ENCODE measurements at regions not wholly inside any gene's neighbourhood (a gene's known extent, or its start where the extent isn't known, plus 50 kb on each side); places are given as distances from the start of the nearest gene placed in this dataset.

DNA sequence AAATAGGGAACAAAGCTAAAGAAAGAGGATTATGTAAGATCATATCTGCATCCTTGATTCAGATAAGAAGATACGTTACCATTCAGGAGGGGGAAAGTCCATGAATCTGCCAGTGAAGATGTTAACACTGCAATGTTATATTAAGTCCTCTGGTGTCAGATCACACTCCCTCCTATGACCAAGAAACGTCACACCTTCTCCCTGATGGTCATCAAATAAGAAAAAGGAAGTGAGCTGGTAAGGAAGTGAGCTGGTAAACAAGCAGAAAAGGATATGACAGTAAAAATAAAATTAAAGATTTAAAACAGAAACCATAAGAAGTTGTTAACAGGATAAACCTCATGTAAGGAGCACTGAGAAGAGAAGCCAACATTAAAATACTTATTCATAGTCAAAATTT is 340.2 kb downstream of the SEC23A start:
- no peak overlapping the region for H3K4me3 ChIP-seq (ENCODE audit: low read length)
- ATAC-seq (no peak), DNase-seq (no peak)
- POLR2A ChIA-PET, result no interaction called here
- intact Hi-C loops (cut with micrococcal nuclease), result no loop called here
- H3K27me3 Mint-ChIP-seq, result peaks cover 0 to 7% (median 0%) of the 10 kb centered on the region in 5 donors
- H3K36me3 Mint-ChIP-seq, result peaks cover 0 to 3% (median 0%) of the 10 kb centered on the region in 5 donors
- no peak overlapping the region for H3K27ac Mint-ChIP-seq
- peaks cover 0 to 13% (median 2%) of the 10 kb centered on the region in 11 donors for H3K9me3 Mint-ChIP-seq
- H3K4me1 ChIP-seq (ENCODE audit: control insufficient read depth in 2 of 2, insufficient read depth in 2 of 2, low read length in 2 of 2), result no peaks in the 10 kb centered on the region
- H3K4me3 Mint-ChIP-seq, result no peak overlapping the region
- H3K9me3 ChIP-seq (ENCODE audit: control insufficient read depth in 2 of 3, low read length in 3 of 3), result no peaks in the 10 kb centered on the region
- H3K27ac ChIP-seq (ENCODE audit: low read depth, low read length), result no peak overlapping the region
- H3K4me1 Mint-ChIP-seq, result peaks cover 0 to 2% (median 0%) of the 10 kb centered on the region in 7 donors
- CTCF ChIA-PET, result no interaction called here
- H3K27me3 ChIP-seq (ENCODE audit: control insufficient read depth in 2 of 2, insufficient read depth in 2 of 2, low read length in 2 of 2), result no peaks in the 10 kb centered on the region
- no peaks in the 10 kb centered on the region for H3K36me3 ChIP-seq (ENCODE audit: control insufficient read depth in 2 of 3, insufficient read depth in 3 of 3, low read length in 3 of 3)

GRCh38 chr14:38762426-38762825 is 340.6 kb downstream of the SEC23A start:
- Histone ChIP-seq H3K9me3 (ENCODE audit: control insufficient read depth in 2 of 3, low read length in 3 of 3) (no peaks in the 10 kb centered on the region), H3K27me3 (ENCODE audit: control insufficient read depth in 2 of 2, insufficient read depth in 2 of 2, low read length in 2 of 2) (no peaks in the 10 kb centered on the region), H3K27ac (ENCODE audit: low read depth, low read length) (no peak overlapping the region), H3K4me3 (ENCODE audit: low read length) (no peak overlapping the region), H3K4me1 (ENCODE audit: control insufficient read depth in 2 of 2, insufficient read depth in 2 of 2, low read length in 2 of 2) (no peaks in the 10 kb centered on the region), H3K36me3 (ENCODE audit: control insufficient read depth in 2 of 3, insufficient read depth in 3 of 3, low read length in 3 of 3) (no peaks in the 10 kb centered on the region)
- ChIA-PET POLR2A (no interaction called here), CTCF (no interaction called here)
- ATAC-seq (no peak), DNase-seq (no peak)
- H3K4me3 Mint-ChIP-seq, result no peak overlapping the region
- peaks cover 0 to 3% (median 0%) of the 10 kb centered on the region in 5 donors for H3K36me3 Mint-ChIP-seq
- intact Hi-C loops (cut with micrococcal nuclease), result no loop called here
- no peak overlapping the region for H3K27ac Mint-ChIP-seq
- H3K27me3 Mint-ChIP-seq, result peaks cover 0 to 7% (median 0%) of the 10 kb centered on the region in 5 donors
- peaks cover 0 to 9% (median 2%) of the 10 kb centered on the region in 11 donors for H3K9me3 Mint-ChIP-seq
- H3K4me1 Mint-ChIP-seq, result peaks cover 0 to 2% (median 0%) of the 10 kb centered on the region in 7 donors

- DNase-seq (no peak), ATAC-seq (no peak)
- POLR2A ChIA-PET, result no interaction called here
- CTCF ChIA-PET, result no interaction called here
- Mint-ChIP-seq H3K36me3 (peaks cover 0 to 3% (median 0%) of the 10 kb centered on the region in 5 donors), H3K4me3 (no peak overlapping the region), H3K27me3 (peaks cover 0 to 7% (median 0%) of the 10 kb centered on the region in 5 donors), H3K27ac (no peak overlapping the region), H3K4me1 (peaks cover 0 to 2% (median 0%) of the 10 kb centered on the region in 7 donors), H3K9me3 (peaks cover 0 to 7% (median 2%) of the 10 kb centered on the region in 11 donors)
- intact Hi-C loops (cut with micrococcal nuclease), result no loop called here
- H3K4me3 ChIP-seq (ENCODE audit: low read length), result no peak overlapping the region
- H3K27me3 ChIP-seq (ENCODE audit: control insufficient read depth in 2 of 2, insufficient read depth in 2 of 2, low read length in 2 of 2), result no peaks in the 10 kb centered on the region
- no peaks in the 10 kb centered on the region for H3K9me3 ChIP-seq (ENCODE audit: control insufficient read depth in 2 of 3, low read length in 3 of 3)
- no peaks in the 10 kb centered on the region for H3K36me3 ChIP-seq (ENCODE audit: control insufficient read depth in 2 of 3, insufficient read depth in 3 of 3, low read length in 3 of 3)
- no peak overlapping the region for H3K27ac ChIP-seq (ENCODE audit: low read depth, low read length)
- H3K4me1 ChIP-seq (ENCODE audit: control insufficient read depth in 2 of 2, insufficient read depth in 2 of 2, low read length in 2 of 2), result no peaks in the 10 kb centered on the region
These were observed 342.0 kb downstream of the SEC23A start for GRCh38 chr14:38761033-38761432.

- ATAC-seq (no peak), DNase-seq (no peak)
- H3K4me1 Mint-ChIP-seq, result peaks cover 0 to 2% (median 0%) of the 10 kb centered on the region in 7 donors
- POLR2A ChIA-PET, result no interaction called here
- Histone ChIP-seq H3K27ac (ENCODE audit: low read depth, low read length) (no peak overlapping the region), H3K36me3 (ENCODE audit: control insufficient read depth in 2 of 3, insufficient read depth in 3 of 3, low read length in 3 of 3) (no peaks in the 10 kb centered on the region), H3K27me3 (ENCODE audit: control insufficient read depth in 2 of 2, insufficient read depth in 2 of 2, low read length in 2 of 2) (no peaks in the 10 kb centered on the region), H3K4me3 (ENCODE audit: low read length) (no peak overlapping the region), H3K4me1 (ENCODE audit: control insufficient read depth in 2 of 2, insufficient read depth in 2 of 2, low read length in 2 of 2) (no peaks in the 10 kb centered on the region), H3K9me3 (ENCODE audit: control insufficient read depth in 2 of 3, low read length in 3 of 3) (no peaks in the 10 kb centered on the region)
- CTCF ChIA-PET, result no interaction called here
- H3K36me3 Mint-ChIP-seq, result no peaks in the 10 kb centered on the region
- intact Hi-C loops (cut with micrococcal nuclease), result no loop called here
- no peak overlapping the region for H3K27ac Mint-ChIP-seq
- H3K27me3 Mint-ChIP-seq, result peaks cover 0 to 13% (median 3%) of the 10 kb centered on the region in 5 donors
- peaks cover 0 to 10% (median 0%) of the 10 kb centered on the region in 11 donors for H3K9me3 Mint-ChIP-seq
- H3K4me3 Mint-ChIP-seq, result no peak overlapping the region
These were observed 344.4 kb downstream of the SEC23A start for GRCh38 chr14:38758661-38759060.

DNA sequence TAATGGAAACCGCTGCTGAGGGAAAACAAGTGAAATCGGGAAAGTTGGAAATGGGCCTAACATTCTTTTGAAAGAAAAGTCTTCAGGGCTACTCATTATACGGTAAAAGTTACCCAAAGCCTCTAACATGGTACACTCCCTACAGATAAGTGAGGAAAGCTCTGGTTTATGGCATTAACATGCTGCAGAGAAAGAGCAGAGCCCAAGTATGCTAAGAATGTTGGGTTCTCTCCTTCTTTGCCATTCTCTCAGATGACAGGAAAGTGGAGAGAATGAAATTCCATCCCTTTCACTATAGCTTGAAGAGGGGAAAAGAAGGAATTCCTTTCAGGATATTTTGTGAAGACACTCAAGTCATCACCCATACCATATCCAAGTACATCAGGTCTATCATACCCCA is 348.0 kb downstream of the SEC23A start:
- Histone ChIP-seq H3K27me3 (ENCODE audit: control insufficient read depth in 2 of 2, insufficient read depth in 2 of 2, low read length in 2 of 2) (no peaks in the 10 kb centered on the region), H3K27ac (ENCODE audit: low read depth, low read length) (no peak overlapping the region), H3K4me3 (ENCODE audit: low read length) (no peak overlapping the region), H3K4me1 (ENCODE audit: control insufficient read depth in 2 of 2, insufficient read depth in 2 of 2, low read length in 2 of 2) (no peaks in the 10 kb centered on the region), H3K36me3 (ENCODE audit: control insufficient read depth in 2 of 3, insufficient read depth in 3 of 3, low read length in 3 of 3) (no peaks in the 10 kb centered on the region), H3K9me3 (ENCODE audit: control insufficient read depth in 2 of 3, low read length in 3 of 3) (no peaks in the 10 kb centered on the region)
- Mint-ChIP-seq H3K4me3 (no peak overlapping the region), H3K36me3 (no peaks in the 10 kb centered on the region), H3K9me3 (peaks cover 0 to 10% (median 0%) of the 10 kb centered on the region in 11 donors), H3K27ac (no peak overlapping the region), H3K4me1 (peaks cover 0 to 4% (median 0%) of the 10 kb centered on the region in 7 donors), H3K27me3 (peaks cover 0 to 18% (median 3%) of the 10 kb centered on the region in 5 donors)
- no peak for ATAC-seq
- ChIA-PET POLR2A (no interaction called here), CTCF (no interaction called here)
- no peak for DNase-seq
- intact Hi-C loops (cut with micrococcal nuclease), result no loop called here

- ChIA-PET CTCF (no interaction called here), POLR2A (no interaction called here)
- Mint-ChIP-seq H3K4me1 (peaks cover 0 to 2% (median 0%) of the 10 kb centered on the region in 7 donors), H3K9me3 (peaks cover 0 to 10% (median under 1%) of the 10 kb centered on the region in 11 donors), H3K36me3 (no peaks in the 10 kb centered on the region), H3K4me3 (no peak overlapping the region), H3K27ac (no peak overlapping the region), H3K27me3 (peaks cover 0 to 18% (median 5%) of the 10 kb centered on the region in 5 donors)
- Histone ChIP-seq H3K4me3 (ENCODE audit: low read length) (no peak overlapping the region), H3K27me3 (ENCODE audit: control insufficient read depth in 2 of 2, insufficient read depth in 2 of 2, low read length in 2 of 2) (no peaks in the 10 kb centered on the region), H3K27ac (ENCODE audit: low read depth, low read length) (no peak overlapping the region), H3K36me3 (ENCODE audit: control insufficient read depth in 2 of 3, insufficient read depth in 3 of 3, low read length in 3 of 3) (no peaks in the 10 kb centered on the region), H3K4me1 (ENCODE audit: control insufficient read depth in 2 of 2, insufficient read depth in 2 of 2, low read length in 2 of 2) (no peaks in the 10 kb centered on the region), H3K9me3 (ENCODE audit: control insufficient read depth in 2 of 3, low read length in 3 of 3) (no peaks in the 10 kb centered on the region)
- no peak for DNase-seq
- intact Hi-C loops (cut with micrococcal nuclease), result no loop called here
- no peak for ATAC-seq
These were observed 350.3 kb downstream of the SEC23A start for GRCh38 chr14:38752750-38753149.

DNA sequence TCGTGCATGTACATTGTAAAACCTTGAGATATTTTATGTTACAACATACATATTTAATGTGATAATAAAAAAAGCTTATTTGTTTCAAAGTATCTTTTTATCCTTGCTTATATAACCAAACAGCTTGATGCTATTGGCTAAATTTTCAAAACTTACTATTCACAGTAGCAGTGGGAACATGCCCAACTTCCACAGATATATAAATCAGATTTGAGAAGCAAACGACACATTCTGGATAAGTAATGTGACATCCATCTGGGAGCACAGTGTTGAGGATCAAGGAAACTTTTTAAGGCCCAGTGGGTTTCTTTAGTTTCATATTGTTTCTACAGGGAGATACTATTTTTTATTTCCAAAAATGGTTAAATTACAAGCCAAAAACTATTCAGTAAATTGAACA is 350.7 kb downstream of the SEC23A start:
- POLR2A ChIA-PET, result no interaction called here
- no peak for ATAC-seq

More for the DNA sequence above, 350.7 kb downstream of the SEC23A start:
- Histone ChIP-seq H3K4me1 (ENCODE audit: control insufficient read depth in 2 of 2, insufficient read depth in 2 of 2, low read length in 2 of 2) (no peaks in the 10 kb centered on the region), H3K27ac (ENCODE audit: low read depth, low read length) (no peak overlapping the region), H3K36me3 (ENCODE audit: control insufficient read depth in 2 of 3, insufficient read depth in 3 of 3, low read length in 3 of 3) (no peaks in the 10 kb centered on the region), H3K27me3 (ENCODE audit: control insufficient read depth in 2 of 2, insufficient read depth in 2 of 2, low read length in 2 of 2) (no peaks in the 10 kb centered on the region), H3K4me3 (ENCODE audit: low read length) (no peak overlapping the region), H3K9me3 (ENCODE audit: control insufficient read depth in 2 of 3, low read length in 3 of 3) (no peaks in the 10 kb centered on the region)
- Mint-ChIP-seq H3K4me1 (peaks cover 0 to 2% (median 0%) of the 10 kb centered on the region in 7 donors), H3K9me3 (peaks cover 0 to 10% (median 1%) of the 10 kb centered on the region in 11 donors), H3K27me3 (peaks cover 0 to 18% (median 8%) of the 10 kb centered on the region in 5 donors), H3K27ac (no peak overlapping the region), H3K4me3 (no peak overlapping the region), H3K36me3 (no peaks in the 10 kb centered on the region)
- CTCF ChIA-PET, result no interaction called here
- DNase-seq, result no peak
- intact Hi-C loops (cut with micrococcal nuclease), result no loop called here
